ENCODE measurements at regions not wholly inside any gene's neighbourhood (a gene's known extent, or its start where the extent isn't known, plus 50 kb on each side); places are given as distances from the start of the nearest gene placed in this dataset.

DNA sequence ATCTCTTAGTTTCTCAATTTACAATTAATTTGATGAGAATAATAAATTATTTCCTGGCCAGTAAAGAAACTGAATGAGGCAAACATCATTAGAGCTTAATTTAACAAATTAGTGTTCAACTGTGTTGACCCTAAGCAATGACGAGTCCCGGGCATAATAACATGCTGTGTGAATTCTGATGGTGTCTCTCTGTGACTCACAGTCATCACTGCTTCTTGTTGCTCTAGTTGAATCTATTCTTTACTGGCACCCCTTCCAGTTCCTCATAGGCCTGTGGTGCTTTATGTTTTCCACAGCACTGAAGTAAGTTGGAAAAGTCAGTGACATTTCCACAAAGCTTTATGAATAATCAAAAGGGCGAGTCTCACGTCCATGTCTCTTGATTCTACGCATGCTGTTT lies 57.7 kb upstream of the SLC7A11 start:
- TF ChIP-seq, protein P1, sequence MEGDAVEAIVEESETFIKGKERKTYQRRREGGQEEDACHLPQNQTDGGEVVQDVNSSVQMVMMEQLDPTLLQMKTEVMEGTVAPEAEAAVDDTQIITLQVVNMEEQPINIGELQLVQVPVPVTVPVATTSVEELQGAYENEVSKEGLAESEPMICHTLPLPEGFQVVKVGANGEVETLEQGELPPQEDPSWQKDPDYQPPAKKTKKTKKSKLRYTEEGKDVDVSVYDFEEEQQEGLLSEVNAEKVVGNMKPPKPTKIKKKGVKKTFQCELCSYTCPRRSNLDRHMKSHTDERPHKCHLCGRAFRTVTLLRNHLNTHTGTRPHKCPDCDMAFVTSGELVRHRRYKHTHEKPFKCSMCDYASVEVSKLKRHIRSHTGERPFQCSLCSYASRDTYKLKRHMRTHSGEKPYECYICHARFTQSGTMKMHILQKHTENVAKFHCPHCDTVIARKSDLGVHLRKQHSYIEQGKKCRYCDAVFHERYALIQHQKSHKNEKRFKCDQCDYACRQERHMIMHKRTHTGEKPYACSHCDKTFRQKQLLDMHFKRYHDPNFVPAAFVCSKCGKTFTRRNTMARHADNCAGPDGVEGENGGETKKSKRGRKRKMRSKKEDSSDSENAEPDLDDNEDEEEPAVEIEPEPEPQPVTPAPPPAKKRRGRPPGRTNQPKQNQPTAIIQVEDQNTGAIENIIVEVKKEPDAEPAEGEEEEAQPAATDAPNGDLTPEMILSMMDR (IDR thresholded peaks at IDR 0.05) = no peak
- intact Hi-C loops (cut with micrococcal nuclease) = no loop called here
- no peaks in the 10 kb centered on the region for H3K36me3 Mint-ChIP-seq (ENCODE audit: low read depth)
- H3K4me1 Mint-ChIP-seq = no peaks in the 10 kb centered on the region
- no peak overlapping the region for H3K4me3 Mint-ChIP-seq
- ATAC-seq (ENCODE audit: low read depth) (no peak), DNase-seq (no peak)
- CTCF ChIA-PET = no interaction called here
- POLR2A ChIA-PET = no interaction called here
- no peaks in the 10 kb centered on the region for H3K9me3 Mint-ChIP-seq
- no peaks in the 10 kb centered on the region for H3K27me3 Mint-ChIP-seq
- H3K27ac Mint-ChIP-seq = no peak overlapping the region

DNA sequence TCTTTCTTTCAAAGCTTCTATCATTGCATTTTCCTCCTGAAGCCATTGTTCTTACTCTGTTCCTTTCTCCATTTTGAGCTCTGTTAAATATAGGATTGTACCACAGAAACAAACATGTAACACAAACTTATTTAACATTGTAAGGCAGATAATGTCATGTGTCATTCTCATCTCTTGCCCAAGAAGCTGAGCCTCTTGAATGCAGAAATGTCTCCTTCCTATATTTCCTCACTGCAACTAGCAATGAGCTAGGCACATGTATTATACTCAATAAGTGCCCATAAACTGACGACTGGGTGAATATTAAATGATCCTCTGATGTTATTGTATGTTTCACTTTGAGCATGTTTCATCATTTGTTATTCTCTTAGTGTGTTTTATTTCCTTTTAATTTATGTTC lies 56.7 kb upstream of the SLC7A11 start:
- ChIA-PET CTCF (no interaction called here), POLR2A (no interaction called here)
- ATAC-seq (ENCODE audit: low read depth) (no peak), DNase-seq (no peak)
- no peak overlapping the region for H3K27ac Mint-ChIP-seq
- TF ChIP-seq, protein P1 (IDR thresholded peaks at IDR 0.05) = no peak
- H3K36me3 Mint-ChIP-seq (ENCODE audit: low read depth) = no peaks in the 10 kb centered on the region
- H3K27me3 Mint-ChIP-seq = no peaks in the 10 kb centered on the region
- intact Hi-C loops (cut with micrococcal nuclease) = no loop called here
- no peaks in the 10 kb centered on the region for H3K4me1 Mint-ChIP-seq
- no peak overlapping the region for H3K4me3 Mint-ChIP-seq
- H3K9me3 Mint-ChIP-seq = no peaks in the 10 kb centered on the region

DNA sequence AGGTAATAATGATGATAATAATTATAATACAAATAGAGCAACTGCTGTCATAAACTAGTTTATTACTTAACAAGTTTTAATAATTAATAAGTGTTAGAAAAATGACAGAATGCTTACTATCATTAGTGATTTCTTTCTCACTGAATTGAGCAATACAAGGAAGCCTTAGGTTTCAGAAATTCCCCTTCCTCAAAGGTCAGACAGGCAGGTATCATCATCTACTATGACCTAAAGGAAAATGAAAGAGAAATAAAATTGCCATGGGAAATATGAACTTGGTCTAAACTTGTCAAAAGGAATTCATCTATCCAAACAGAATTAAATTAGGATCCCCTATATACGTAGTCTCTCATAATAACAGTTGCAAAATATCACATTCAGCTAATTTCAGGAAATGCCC lies 56.3 kb upstream of the SLC7A11 start:
- Mint-ChIP-seq H3K9me3 (no peaks in the 10 kb centered on the region), H3K27me3 (no peaks in the 10 kb centered on the region), H3K4me3 (no peak overlapping the region), H3K36me3 (ENCODE audit: low read depth) (no peaks in the 10 kb centered on the region), H3K27ac (no peak overlapping the region), H3K4me1 (no peaks in the 10 kb centered on the region)
- intact Hi-C loops (cut with micrococcal nuclease) = no loop called here
- TF ChIP-seq, protein P1 (IDR thresholded peaks at IDR 0.05) = no peak
- ChIA-PET CTCF (no interaction called here), POLR2A (no interaction called here)
- ATAC-seq (ENCODE audit: low read depth) (no peak), DNase-seq (no peak)

DNA sequence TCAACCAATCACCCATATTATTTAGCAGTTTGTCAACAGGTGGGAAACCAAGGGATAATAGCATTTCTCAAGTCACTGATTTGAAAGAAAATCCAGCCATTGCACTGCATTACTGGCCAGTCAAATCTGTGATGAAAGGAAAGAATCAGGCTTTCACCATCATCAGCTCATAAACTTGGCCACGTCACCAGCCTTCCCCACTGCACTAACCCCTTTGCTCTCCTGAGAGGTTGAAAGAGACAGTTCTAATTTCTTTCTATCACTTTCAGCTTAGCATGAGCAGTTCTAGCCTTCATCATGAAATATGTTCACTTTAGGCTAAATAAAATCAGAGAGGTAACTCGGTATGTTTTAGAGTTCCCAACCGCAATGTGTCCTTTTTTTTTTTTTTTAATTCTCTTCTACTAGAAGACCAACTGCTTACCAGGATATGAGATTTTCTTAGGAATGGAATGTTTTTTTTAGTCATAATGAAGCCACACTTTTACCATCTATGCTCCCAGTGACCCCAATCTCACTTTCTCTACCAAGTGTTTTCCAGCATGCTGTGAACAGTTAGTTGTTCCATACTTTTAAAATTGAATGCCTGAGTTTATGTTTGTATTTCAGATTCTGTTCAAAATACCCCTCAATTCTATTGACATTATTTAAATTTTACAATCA lies 55.7 kb upstream of the SLC7A11 start:
- H3K4me3 Mint-ChIP-seq = no peak overlapping the region
- ATAC-seq (ENCODE audit: low read depth) = no peak
- DNase-seq = no peak
- H3K27ac Mint-ChIP-seq = no peak overlapping the region
- H3K9me3 Mint-ChIP-seq = no peaks in the 10 kb centered on the region
- TF ChIP-seq, protein P1 (IDR thresholded peaks at IDR 0.05) = no peak
- intact Hi-C loops (cut with micrococcal nuclease) = no loop called here
- H3K4me1 Mint-ChIP-seq = no peaks in the 10 kb centered on the region
- H3K27me3 Mint-ChIP-seq = no peaks in the 10 kb centered on the region
- POLR2A ChIA-PET = no interaction called here
- no peaks in the 10 kb centered on the region for H3K36me3 Mint-ChIP-seq (ENCODE audit: low read depth)
- CTCF ChIA-PET = no interaction called here

DNA sequence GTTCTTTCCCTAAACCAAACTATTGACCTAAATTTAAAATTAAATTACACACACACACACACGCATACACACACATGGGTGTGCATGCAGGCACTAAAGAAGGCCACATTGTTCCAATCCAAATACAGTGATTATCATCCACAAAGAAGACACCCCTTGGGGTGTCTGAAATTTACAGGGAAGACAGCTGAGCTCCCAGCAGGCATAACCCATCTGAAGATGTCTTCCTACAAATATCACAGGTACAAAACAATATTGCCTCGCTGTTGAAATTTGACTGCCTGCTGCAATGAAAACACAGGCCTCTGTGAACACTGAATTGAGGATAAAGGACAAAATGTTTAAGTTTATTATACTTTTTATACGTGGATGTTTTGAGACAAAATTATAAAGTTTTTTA lies 50.2 kb upstream of the SLC7A11 start:
- no peak for ATAC-seq (ENCODE audit: low read depth)
- no peak for DNase-seq
- peaks cover 2% of the 10 kb centered on the region for H3K27me3 Mint-ChIP-seq
- no peaks in the 10 kb centered on the region for H3K9me3 Mint-ChIP-seq
- H3K27ac Mint-ChIP-seq = no peak overlapping the region
- intact Hi-C loops (cut with micrococcal nuclease) = no loop called here
- H3K36me3 Mint-ChIP-seq (ENCODE audit: low read depth) = no peaks in the 10 kb centered on the region
- no peak overlapping the region for H3K4me3 Mint-ChIP-seq
- TF ChIP-seq, protein P1 (IDR thresholded peaks at IDR 0.05) = no peak
- ChIA-PET CTCF (no interaction called here), POLR2A (no interaction called here)
- H3K4me1 Mint-ChIP-seq = no peaks in the 10 kb centered on the region

All from activated B cell treated with CpG ODN at 0.5 μM for 24 hours (primary cell).